ENCODE measurements at regions not wholly inside any gene's neighbourhood (a gene's known extent, or its start where the extent isn't known, plus 50 kb on each side); places are given as distances from the start of the nearest gene placed in this dataset.
"Not testable (repeated sequence)": the region's sequence is repeated elsewhere in the genome, so short reads cannot be mapped to it uniquely, and the experiment has no call there.

- no peak for DNase-seq
Observed at GRCh38 chr6:168369786-168370185, 50.2 kb upstream of the DACT2 start.

GRCh38 chr6:168370310-168370991, 50.9 kb upstream of the DACT2 start:
- DNase-seq = peak in 44 of 51 donors; percentile 8 to 81 (median 41)

- DNase-seq = no peak
Observed at GRCh38 chr6:168371185-168371584, 51.6 kb upstream of the DACT2 start.

GRCh38 chr6:168371618-168371980, 52.0 kb upstream of the DACT2 start:
- no peak for DNase-seq

- no peak for DNase-seq
Observed at GRCh38 chr6:168371981-168372711, 52.6 kb upstream of the DACT2 start.

GRCh38 chr6:168372889-168373288, 53.3 kb upstream of the DACT2 start:
- no peak for DNase-seq

GRCh38 chr6:168373389-168373788, 53.8 kb upstream of the DACT2 start:
- DNase-seq = no peak

GRCh38 chr6:168374051-168374502, 54.5 kb upstream of the DACT2 start:
- DNase-seq = no peak

GRCh38 chr6:168374541-168375071, 55.0 kb upstream of the DACT2 start:
- DNase-seq = no peak

GRCh38 chr6:168376120-168376519, 56.5 kb upstream of the DACT2 start:
- DNase-seq = no peak

GRCh38 chr6:168376811-168377483, 57.4 kb upstream of the DACT2 start:
- DNase-seq = no peak

GRCh38 chr6:168377484-168377855, 57.9 kb upstream of the DACT2 start:
- DNase-seq = no peak

GRCh38 chr6:168377856-168378832, 58.6 kb upstream of the DACT2 start:
- DNase-seq = no peak

GRCh38 chr6:168379579-168379978, 60.0 kb upstream of the DACT2 start:
- DNase-seq = not testable (repeated sequence)

GRCh38 chr6:168380166-168380955, 60.6 kb upstream of the SMOC2 start:
- not testable (repeated sequence) for DNase-seq

GRCh38 chr6:168380956-168381605, 59.9 kb upstream of the SMOC2 start:
- DNase-seq = no peak

GRCh38 chr6:168381726-168382458, 59.1 kb upstream of the SMOC2 start:
- peak in 1 of 51 donors; percentile 23 for DNase-seq

GRCh38 chr6:168383062-168383854, 57.7 kb upstream of the SMOC2 start:
- no peak for DNase-seq

All from hypothalamus (tissue), 51 donors.